BJ (cell line): ENCODE measurements at regions not wholly inside any gene's neighbourhood (a gene's known extent, or its start where the extent isn't known, plus 50 kb on each side); places are given as distances from the start of the nearest gene placed in this dataset.
A peak's percentile ranks its signal among the peaks of the same experiment; 100 is the strongest.

Source experiments
- CTCF ChIA-PET: fragments of 350-600 bp; formaldehyde crosslinking; extraction: SDS; loops from one replicate; lab custom pipeline; 2021; ENCODE audit warnings: antibody characterized with exemption, inconsistent platforms; lab: Yijun Ruan, JAX
- POLR2A ChIA-PET: fragments of 300-600 bp; sonication (Branson Sonifier 250); formaldehyde crosslinking; extraction: SDS; loops from one replicate; lab custom pipeline; 2021; ENCODE audit warnings: antibody characterized with exemption; lab: Charles Lee
- DNase-seq: peaks from one replicate; pipeline ENCODE4 v3.0.0-alpha.2; 2011; ENCODE audit warnings: low read depth
- H3K27me3 ChIP-seq: 2 replicates; pipeline ENCODE4 v1.6.0; 2011; ENCODE audit warnings: low read length; ENCODE audit not compliant: control insufficient read depth, insufficient read depth
- H3K36me3 ChIP-seq: 2 replicates; pipeline ENCODE4 v1.5.1; 2011; ENCODE audit warnings: low read length; ENCODE audit not compliant: control insufficient read depth, insufficient read depth
- H3K4me3 ChIP-seq: 2 replicates; pipeline ENCODE4 v1.5.1; 2011; ENCODE audit warnings: low read depth, mild to moderate bottlenecking, control low read depth, low read length
- CTCF ChIP-seq: IDR thresholded peaks from 2 replicates; pipeline ENCODE4 v1.5.1; 2011; ENCODE audit warnings: low read depth, mild to moderate bottlenecking, control low read depth, inconsistent platforms, low read length, moderate library complexity; ENCODE audit not compliant: insufficient read depth

- no peak for DNase-seq
- no peaks in the 10 kb centered on the region for H3K36me3 ChIP-seq
- no peak overlapping the region for H3K4me3 ChIP-seq
- no peak for TF ChIP-seq CTCF
- POLR2A ChIA-PET: no interaction called here
- H3K27me3 ChIP-seq: no peaks in the 10 kb centered on the region
- CTCF ChIA-PET: no interaction called here
These were observed 149.1 kb upstream of the ARHGEF9 start for GRCh38 chrX:63934160-63934559.

GRCh38 chrX:63932907-63933306 lies 147.9 kb upstream of the ARHGEF9 start:
- H3K4me3 ChIP-seq: no peak overlapping the region
- no peak for TF ChIP-seq CTCF
- H3K27me3 ChIP-seq: no peaks in the 10 kb centered on the region
- POLR2A ChIA-PET: no interaction called here
- CTCF ChIA-PET: interaction anchor here (0.6 to 2.2 kb wide), 4 partner anchors 12 to 160 kb away, joined by 3 to 6 read pairs (median 4); no protein-coding TSS in a partner anchor
- H3K36me3 ChIP-seq: no peaks in the 10 kb centered on the region
- DNase-seq: no peak

GRCh38 chrX:63932006-63932405 lies 147.0 kb upstream of the ARHGEF9 start:
- H3K36me3 ChIP-seq: no peaks in the 10 kb centered on the region
- DNase-seq: no peak
- ChIA-PET CTCF (interaction anchor here (0.6 to 2.2 kb wide), 5 partner anchors 11 to 181 kb away, joined by 3 to 6 read pairs (median 4); no protein-coding TSS in a partner anchor), POLR2A (no interaction called here)
- H3K27me3 ChIP-seq: no peaks in the 10 kb centered on the region
- H3K4me3 ChIP-seq: no peak overlapping the region
- peak; percentile 24; the same call in 1 of the 2 replicates for TF ChIP-seq CTCF

- Histone ChIP-seq H3K4me3 (no peak overlapping the region), H3K36me3 (no peaks in the 10 kb centered on the region), H3K27me3 (no peaks in the 10 kb centered on the region)
- CTCF ChIA-PET: interaction anchor here (1.2 to 1.6 kb wide), 3 partner anchors 9 to 274 kb away, joined by 3 to 5 read pairs (median 3); no protein-coding TSS in a partner anchor
- DNase-seq: no peak
- POLR2A ChIA-PET: no interaction called here
- peak; percentile 68 for TF ChIP-seq CTCF
These were observed 145.1 kb upstream of the ARHGEF9 start for GRCh38 chrX:63930140-63930539.

GRCh38 chrX:63929608-63930007 lies 144.6 kb upstream of the ARHGEF9 start:
- CTCF ChIA-PET: interaction anchor here (0.6 to 1.6 kb wide), 4 partner anchors 8 to 512 kb away, joined by 3 to 5 read pairs (median 3); no protein-coding TSS in a partner anchor
- no peak for TF ChIP-seq CTCF
- H3K36me3 ChIP-seq: no peaks in the 10 kb centered on the region
- H3K4me3 ChIP-seq: no peak overlapping the region
- POLR2A ChIA-PET: no interaction called here
- H3K27me3 ChIP-seq: no peaks in the 10 kb centered on the region
- DNase-seq: no peak
